ENCODE measurements at regions not wholly inside any gene's neighbourhood (a gene's known extent, or its start where the extent isn't known, plus 50 kb on each side); places are given as distances from the start of the nearest gene placed in this dataset.

- TF ChIP-seq, protein P1, sequence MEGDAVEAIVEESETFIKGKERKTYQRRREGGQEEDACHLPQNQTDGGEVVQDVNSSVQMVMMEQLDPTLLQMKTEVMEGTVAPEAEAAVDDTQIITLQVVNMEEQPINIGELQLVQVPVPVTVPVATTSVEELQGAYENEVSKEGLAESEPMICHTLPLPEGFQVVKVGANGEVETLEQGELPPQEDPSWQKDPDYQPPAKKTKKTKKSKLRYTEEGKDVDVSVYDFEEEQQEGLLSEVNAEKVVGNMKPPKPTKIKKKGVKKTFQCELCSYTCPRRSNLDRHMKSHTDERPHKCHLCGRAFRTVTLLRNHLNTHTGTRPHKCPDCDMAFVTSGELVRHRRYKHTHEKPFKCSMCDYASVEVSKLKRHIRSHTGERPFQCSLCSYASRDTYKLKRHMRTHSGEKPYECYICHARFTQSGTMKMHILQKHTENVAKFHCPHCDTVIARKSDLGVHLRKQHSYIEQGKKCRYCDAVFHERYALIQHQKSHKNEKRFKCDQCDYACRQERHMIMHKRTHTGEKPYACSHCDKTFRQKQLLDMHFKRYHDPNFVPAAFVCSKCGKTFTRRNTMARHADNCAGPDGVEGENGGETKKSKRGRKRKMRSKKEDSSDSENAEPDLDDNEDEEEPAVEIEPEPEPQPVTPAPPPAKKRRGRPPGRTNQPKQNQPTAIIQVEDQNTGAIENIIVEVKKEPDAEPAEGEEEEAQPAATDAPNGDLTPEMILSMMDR (IDR thresholded peaks at IDR 0.05) = no peak
- Mint-ChIP-seq H3K36me3 (ENCODE audit: low read depth) (no peaks in the 10 kb centered on the region), H3K9me3 (ENCODE audit: low read depth) (peaks cover 8% of the 10 kb centered on the region), H3K4me1 (ENCODE audit: low read depth) (no peaks in the 10 kb centered on the region), H3K4me3 (ENCODE audit: unreplicated experiment) (no peak overlapping the region), H3K27ac (ENCODE audit: unreplicated experiment) (no peak overlapping the region), H3K27me3 (ENCODE audit: low read depth) (peaks cover 5% of the 10 kb centered on the region)
- no peak for DNase-seq (ENCODE audit: low spot score)
Measured at GRCh38 chr13:94778585-94778984, 66.2 kb upstream of the SOX21 start.

GRCh38 chr13:94776956-94777355 is 64.6 kb upstream of the SOX21 start:
- H3K9me3 Mint-ChIP-seq (ENCODE audit: low read depth) = no peaks in the 10 kb centered on the region
- no peak overlapping the region for H3K4me3 Mint-ChIP-seq (ENCODE audit: unreplicated experiment)
- DNase-seq (ENCODE audit: low spot score) = no peak
- TF ChIP-seq, protein P1 (IDR thresholded peaks at IDR 0.05) = no peak
- H3K27ac Mint-ChIP-seq (ENCODE audit: unreplicated experiment) = no peak overlapping the region
- no peaks in the 10 kb centered on the region for H3K4me1 Mint-ChIP-seq (ENCODE audit: low read depth)
- H3K36me3 Mint-ChIP-seq (ENCODE audit: low read depth) = no peaks in the 10 kb centered on the region
- H3K27me3 Mint-ChIP-seq (ENCODE audit: low read depth) = peaks cover 5% of the 10 kb centered on the region

- no peaks in the 10 kb centered on the region for H3K9me3 Mint-ChIP-seq (ENCODE audit: low read depth)
- H3K4me3 Mint-ChIP-seq (ENCODE audit: unreplicated experiment) = no peak overlapping the region
Measured at GRCh38 chr13:94776300-94776699, 64.0 kb upstream of the SOX21 start.

DNA sequence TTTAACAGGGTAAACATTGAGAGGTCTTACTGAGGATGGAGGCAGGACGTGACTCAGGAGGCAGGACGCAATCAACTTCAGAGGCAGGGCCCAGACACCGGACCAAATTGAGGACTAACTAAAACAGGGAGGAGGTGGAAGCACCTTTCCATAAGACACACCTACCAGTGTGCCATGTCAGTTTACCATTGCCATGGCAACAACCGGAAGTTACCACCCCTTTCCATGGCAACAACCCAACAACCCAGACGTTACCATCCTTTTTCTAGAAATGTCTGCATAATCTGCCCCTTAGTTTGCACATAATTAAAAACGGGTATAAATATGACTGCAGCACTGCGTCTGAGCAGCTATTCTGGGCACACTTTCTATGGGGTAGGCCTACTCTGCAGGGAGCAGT is 53.5 kb upstream of the SOX21 start:
- Mint-ChIP-seq H3K27ac (ENCODE audit: unreplicated experiment) (no peak overlapping the region), H3K36me3 (ENCODE audit: low read depth) (no peaks in the 10 kb centered on the region), H3K4me1 (ENCODE audit: low read depth) (no peaks in the 10 kb centered on the region), H3K9me3 (ENCODE audit: low read depth) (peaks cover 8% of the 10 kb centered on the region), H3K27me3 (ENCODE audit: low read depth) (peaks cover 22% of the 10 kb centered on the region), H3K4me3 (ENCODE audit: unreplicated experiment) (no peak overlapping the region)
- TF ChIP-seq, protein P1 (IDR thresholded peaks at IDR 0.05) = no peak
- no peak for DNase-seq (ENCODE audit: low spot score)

More at GRCh38 chr13:94776300-94776699, 64.0 kb upstream of the SOX21 start:
- Mint-ChIP-seq H3K36me3 (ENCODE audit: low read depth) (no peaks in the 10 kb centered on the region), H3K27me3 (ENCODE audit: low read depth) (peaks cover 5% of the 10 kb centered on the region), H3K4me1 (ENCODE audit: low read depth) (no peaks in the 10 kb centered on the region), H3K27ac (ENCODE audit: unreplicated experiment) (no peak overlapping the region)
- DNase-seq (ENCODE audit: low spot score) = no peak
- TF ChIP-seq, protein P1 (IDR thresholded peaks at IDR 0.05) = no peak

DNA sequence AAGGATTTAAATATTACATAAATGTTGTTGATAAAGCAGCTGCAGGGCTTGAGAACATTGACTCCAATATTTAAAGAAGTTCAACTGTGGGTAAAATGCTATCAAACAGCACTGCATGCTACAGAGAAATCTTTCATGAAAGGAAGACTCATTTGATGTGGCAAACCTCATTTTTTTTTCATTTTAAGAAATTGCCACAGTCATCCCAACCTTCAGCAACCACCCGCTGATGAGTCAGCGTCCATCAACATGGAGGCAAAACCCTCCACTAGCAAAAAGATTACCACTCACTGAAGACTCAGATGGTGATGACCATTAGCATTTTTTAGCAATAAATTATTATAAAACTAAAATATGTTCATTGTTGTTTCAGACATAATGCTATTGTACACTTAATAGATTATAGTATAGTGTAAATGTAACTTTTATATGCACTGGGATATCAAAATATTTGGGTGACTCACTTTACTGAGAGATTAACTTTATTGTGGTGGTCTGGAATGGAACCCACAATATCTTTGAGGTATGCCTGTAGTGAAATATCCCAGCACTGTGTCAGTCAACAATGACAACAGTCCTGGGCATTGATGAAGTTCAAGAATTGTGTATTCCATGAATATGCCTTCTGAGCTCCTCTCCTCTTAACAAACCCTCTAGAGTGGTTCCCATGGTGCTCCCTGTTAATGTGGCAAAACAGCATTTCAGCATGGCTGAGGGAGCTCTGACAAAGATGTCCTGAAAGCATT is 52.4 kb upstream of the SOX21 start:
- Mint-ChIP-seq H3K9me3 (ENCODE audit: low read depth) (peaks cover 12% of the 10 kb centered on the region), H3K27ac (ENCODE audit: unreplicated experiment) (no peak overlapping the region), H3K4me1 (ENCODE audit: low read depth) (no peaks in the 10 kb centered on the region), H3K4me3 (ENCODE audit: unreplicated experiment) (no peak overlapping the region), H3K27me3 (ENCODE audit: low read depth) (peaks cover 27% of the 10 kb centered on the region), H3K36me3 (ENCODE audit: low read depth) (no peaks in the 10 kb centered on the region)
- TF ChIP-seq, protein P1 (IDR thresholded peaks at IDR 0.05) = no peak
- no peak for DNase-seq (ENCODE audit: low spot score)

Measured in chondrocyte (in vitro differentiated cells).